Ovary (tissue), 7 donors: ENCODE measurements at regions not wholly inside any gene's neighbourhood (a gene's known extent, or its start where the extent isn't known, plus 50 kb on each side); places are given as distances from the start of the nearest gene placed in this dataset.

Source experiments
- DNase-seq, 5 donors: peaks; one replicate each; pipeline ENCODE4 v3.0.0-alpha.2; 2019 to 2020
- H3K27ac ChIP-seq, 2 donors: fragments of 200-600 bp; one replicate each; pipeline versions ENCODE4 v1.5.1 to v1.8.0; 2019 to 2022
- H3K27me3 ChIP-seq: fragments of 200-600 bp; one replicate; pipeline ENCODE4 v1.8.0; 2022
- H3K36me3 ChIP-seq: fragments of 200-600 bp; sonication (generic); one replicate; pipeline ENCODE4 v1.5.1; 2019
- H3K4me1 ChIP-seq: one replicate; pipeline ENCODE4 v1.8.1; 2013; ENCODE audit warnings: mild to moderate bottlenecking, moderate library complexity; ENCODE audit not compliant: insufficient read depth
- H3K4me3 ChIP-seq: fragments of 200-600 bp; sonication (generic); one replicate; pipeline ENCODE4 v1.5.1; 2017
- H3K9me3 ChIP-seq, 2 donors: fragments of 200-600 bp in 1 of 2; sonication (generic) in 1 of 2; one replicate each; pipeline versions ENCODE4 v1.5.1 to v1.8.1; 2013 to 2019; ENCODE audit warnings: mild to moderate bottlenecking in 1 of 2, moderate library complexity in 1 of 2
- EP300 ChIP-seq: sonication (generic); formaldehyde crosslinking; IDR thresholded peaks from one replicate; pipeline ENCODE4 v1.6.1; 2017; ENCODE audit warnings: antibody characterized with exemption
- POLR2A ChIP-seq: fragments of 450-650 bp; IDR thresholded peaks from one replicate; pipeline ENCODE4 v1.6.1; 2017; ENCODE audit warnings: antibody characterized with exemption, mild to moderate bottlenecking, moderate library complexity
- WGBS, 3 donors: extraction: QIAGEN DNeasy Blood & Tissue Kit in 1 of 3; methylation state at CpG; one replicate each; pipeline versions ENCODE4 v1.1.5 to v1.1.7; 2013 to 2017; 5-methylcytosine and 5-hydroxymethylcytosine counted together
- intact Hi-C, 4 donors: fragments of 100-400 bp; cut with DNase I; formaldehyde crosslinking; loops; one replicate each; pipeline versions ENCODE4 v1.11.0 to v1.15.1; 2022 to 2023
- TF ChIP-seq, protein P1 (sequence below), 3 donors: fragments of 450-650 bp in 2 of 3; fragments of 200-600 bp in 1 of 3; IDR thresholded peaks; one replicate each; pipeline versions ENCODE4 v1.5.1 to v1.8.0; 2016 to 2022; ENCODE audit warnings: antibody characterized with exemption in 3 of 3, mild to moderate bottlenecking in 1 of 3
- donor health status: DM: no; HTN: no; CAD: no; lungs with moderate emphysema.
- donor health status: DM: no; HTN: no; CAD: no.
- donor health status: Bipolar disorder and iron deficiency.
- donor health status: DM: no; HTN: no; CAD: no.
- donor health status: DM: yes; HTN: yes; CAD: no.

DNA sequence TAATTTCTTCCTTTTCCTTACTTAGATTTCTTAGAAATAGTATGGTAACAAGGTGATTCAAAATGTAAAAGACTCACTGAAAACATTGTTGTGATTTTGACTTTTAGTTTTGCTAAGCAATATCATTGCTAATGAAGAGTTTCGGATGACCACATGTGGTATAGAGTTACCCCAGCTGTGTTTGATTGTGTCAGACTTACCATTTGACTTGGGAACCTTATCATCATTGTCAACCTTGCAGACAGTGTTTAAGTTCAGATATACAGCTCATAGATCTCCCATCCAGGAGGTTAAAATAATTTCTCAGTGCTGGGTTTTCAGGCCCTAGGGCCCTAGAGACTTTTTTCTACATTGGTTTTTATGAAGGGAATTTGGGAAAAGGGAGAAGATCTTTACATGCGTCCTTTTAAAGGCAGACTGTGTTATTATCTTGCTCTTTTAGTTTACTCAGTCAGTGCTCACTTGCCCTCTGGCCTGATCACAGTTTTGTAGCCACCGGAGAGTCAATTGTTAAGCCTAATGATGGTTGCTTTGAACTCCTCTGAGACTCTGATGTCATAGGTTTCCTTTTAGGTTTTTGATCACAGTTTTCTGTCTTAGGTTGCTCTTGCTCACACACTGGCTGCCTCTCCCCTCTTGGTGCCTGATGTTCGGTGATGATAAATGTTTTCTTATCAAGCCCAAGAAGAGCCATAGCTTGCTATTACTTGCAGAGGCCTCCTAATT, 133.5 kb upstream of the ZPLD1 start:
- 58 to 76% (median 65%) methylated on average over 4 of the region's 4 CpGs for WGBS, 3 donors
- DNase-seq, result no peak
- no peaks in the 10 kb centered on the region for H3K9me3 ChIP-seq
- no peak overlapping the region for H3K4me3 ChIP-seq
- intact Hi-C loops, result loop anchor here in 1 of 4 donors (5.0 kb wide), 1 partner anchor 1321 kb away; no protein-coding TSS in a partner anchor
- TF ChIP-seq POLR2A, result no peak
- TF ChIP-seq, protein P1, sequence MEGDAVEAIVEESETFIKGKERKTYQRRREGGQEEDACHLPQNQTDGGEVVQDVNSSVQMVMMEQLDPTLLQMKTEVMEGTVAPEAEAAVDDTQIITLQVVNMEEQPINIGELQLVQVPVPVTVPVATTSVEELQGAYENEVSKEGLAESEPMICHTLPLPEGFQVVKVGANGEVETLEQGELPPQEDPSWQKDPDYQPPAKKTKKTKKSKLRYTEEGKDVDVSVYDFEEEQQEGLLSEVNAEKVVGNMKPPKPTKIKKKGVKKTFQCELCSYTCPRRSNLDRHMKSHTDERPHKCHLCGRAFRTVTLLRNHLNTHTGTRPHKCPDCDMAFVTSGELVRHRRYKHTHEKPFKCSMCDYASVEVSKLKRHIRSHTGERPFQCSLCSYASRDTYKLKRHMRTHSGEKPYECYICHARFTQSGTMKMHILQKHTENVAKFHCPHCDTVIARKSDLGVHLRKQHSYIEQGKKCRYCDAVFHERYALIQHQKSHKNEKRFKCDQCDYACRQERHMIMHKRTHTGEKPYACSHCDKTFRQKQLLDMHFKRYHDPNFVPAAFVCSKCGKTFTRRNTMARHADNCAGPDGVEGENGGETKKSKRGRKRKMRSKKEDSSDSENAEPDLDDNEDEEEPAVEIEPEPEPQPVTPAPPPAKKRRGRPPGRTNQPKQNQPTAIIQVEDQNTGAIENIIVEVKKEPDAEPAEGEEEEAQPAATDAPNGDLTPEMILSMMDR (IDR thresholded peaks at IDR 0.05), result no peak
- TF ChIP-seq EP300, result no peak
- no peak overlapping the region for H3K27ac ChIP-seq
- H3K36me3 ChIP-seq, result no peaks in the 10 kb centered on the region
- H3K27me3 ChIP-seq, result no peaks in the 10 kb centered on the region
- no peaks in the 10 kb centered on the region for H3K4me1 ChIP-seq

DNA sequence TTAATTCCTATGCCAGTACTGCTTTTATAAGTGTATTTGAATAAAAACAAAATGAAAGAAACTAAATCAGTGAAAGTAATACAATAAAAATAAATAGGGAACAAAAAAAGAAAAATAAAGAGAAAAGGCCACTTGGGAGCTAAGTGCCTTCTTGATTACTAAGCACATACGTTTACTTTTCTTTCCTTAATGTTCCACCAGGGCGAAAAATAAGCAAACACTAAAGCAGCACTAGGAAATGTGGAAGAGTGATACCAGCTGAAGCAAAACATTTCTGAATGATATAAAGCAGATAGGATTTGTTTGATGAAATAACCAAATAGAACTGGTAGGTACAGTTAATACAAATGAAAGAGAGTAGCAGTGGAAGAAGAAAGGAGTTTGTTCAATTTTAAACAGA, 132.8 kb upstream of the ZPLD1 start:
- Histone ChIP-seq H3K4me3 (no peak overlapping the region), H3K9me3 (no peaks in the 10 kb centered on the region)
- no peak for DNase-seq

DNA sequence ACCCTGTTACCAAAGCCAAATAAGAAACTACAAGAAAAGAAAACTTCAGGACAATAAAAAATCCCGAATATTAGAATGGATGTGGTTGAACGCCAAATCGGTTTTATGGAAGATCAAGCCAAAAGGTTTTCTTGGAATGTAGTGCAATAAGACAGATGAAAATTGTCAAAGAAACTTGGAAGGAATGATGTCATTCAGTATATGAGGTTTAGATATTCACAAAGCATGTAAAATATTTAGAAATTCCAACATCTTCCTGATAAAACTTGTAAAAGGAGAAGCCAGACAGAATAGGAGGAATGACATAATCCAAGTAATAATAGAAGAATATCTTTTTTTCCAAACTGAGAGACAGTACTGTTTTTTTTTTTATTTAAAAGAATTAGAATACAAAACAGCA, 130.3 kb upstream of the ZPLD1 start:
- 83 to 88% (median 88%) methylated on average over 3 of the region's 3 CpGs for WGBS, 3 donors
- H3K4me1 ChIP-seq, result no peaks in the 10 kb centered on the region
- no peak overlapping the region for H3K4me3 ChIP-seq
- no peaks in the 10 kb centered on the region for H3K36me3 ChIP-seq
- intact Hi-C loops, result loop anchor here in 1 of 4 donors (5.0 kb wide), 1 partner anchor 1318 kb away; no protein-coding TSS in a partner anchor
- TF ChIP-seq EP300 (no peak), POLR2A (no peak)
- TF ChIP-seq, protein P1 (IDR thresholded peaks at IDR 0.05), result no peak
- no peak overlapping the region for H3K27ac ChIP-seq
- H3K9me3 ChIP-seq, result no peaks in the 10 kb centered on the region
- DNase-seq, result no peak
- H3K27me3 ChIP-seq, result no peaks in the 10 kb centered on the region

More for the DNA sequence above, 132.8 kb upstream of the ZPLD1 start:
- WGBS, 3 donors, result 43 to 60% (median 44%) methylated on average over 2 of the region's 2 CpGs
- H3K27ac ChIP-seq, result no peak overlapping the region
- no peaks in the 10 kb centered on the region for H3K27me3 ChIP-seq
- no peaks in the 10 kb centered on the region for H3K4me1 ChIP-seq
- no peak for TF ChIP-seq POLR2A
- TF ChIP-seq, protein P1 (IDR thresholded peaks at IDR 0.05), result no peak
- TF ChIP-seq EP300, result no peak
- intact Hi-C loops, result loop anchor here in 1 of 4 donors (5.0 kb wide), 1 partner anchor 1320 kb away; no protein-coding TSS in a partner anchor
- no peaks in the 10 kb centered on the region for H3K36me3 ChIP-seq

DNA sequence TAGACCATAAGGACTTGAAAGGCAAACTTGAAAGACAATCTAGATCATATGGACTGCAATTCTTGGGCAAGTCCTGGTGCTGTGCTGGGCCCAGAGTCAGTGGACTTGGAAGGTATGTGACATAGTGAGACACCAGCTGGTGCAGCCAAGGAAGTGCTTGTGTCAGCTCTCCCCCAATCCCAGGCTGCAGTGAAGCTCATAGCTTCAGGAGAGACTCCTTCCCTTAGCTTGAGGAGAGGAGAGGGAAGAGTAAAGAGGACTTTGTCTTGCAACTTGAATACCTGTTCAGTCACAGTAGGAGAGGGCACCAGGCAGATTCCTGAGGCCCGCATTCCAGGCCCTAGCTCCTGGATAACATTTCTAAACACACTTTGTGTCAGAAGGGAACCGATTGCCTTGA, 127.4 kb upstream of the ZPLD1 start:
- DNase-seq, result no peak
- 84 to 94% (median 87%) methylated on average over 2 of the region's 2 CpGs for WGBS, 3 donors
- Histone ChIP-seq H3K36me3 (no peaks in the 10 kb centered on the region), H3K4me3 (no peak overlapping the region), H3K9me3 (no peaks in the 10 kb centered on the region), H3K27ac (no peak overlapping the region), H3K27me3 (no peaks in the 10 kb centered on the region), H3K4me1 (no peaks in the 10 kb centered on the region)
- no peak for TF ChIP-seq EP300
- TF ChIP-seq, protein P1 (IDR thresholded peaks at IDR 0.05), result no peak
- no peak for TF ChIP-seq POLR2A
- intact Hi-C loops, result no loop called here
